ENCODE measurements at regions not wholly inside any gene's neighbourhood (a gene's known extent, or its start where the extent isn't known, plus 50 kb on each side); places are given as distances from the start of the nearest gene placed in this dataset.
"Not testable (repeated sequence)": the region's sequence is repeated elsewhere in the genome, so short reads cannot be mapped to it uniquely, and the experiment has no call there.

- no peak for DNase-seq
Observed at GRCh38 chr7:17396692-17397091, 98.2 kb downstream of the AHR start.

- no peak for DNase-seq
Observed at GRCh38 chr7:17401791-17402627, 103.6 kb downstream of the AHR start.

- no peak for DNase-seq
Observed at GRCh38 chr7:17402628-17403278, 104.3 kb downstream of the AHR start.

- DNase-seq: no peak
Observed at GRCh38 chr7:17404006-17404405, 105.6 kb downstream of the AHR start.

- DNase-seq: peak; percentile 74
Observed at GRCh38 chr7:17405786-17406185, 107.3 kb downstream of the AHR start.

GRCh38 chr7:17406738-17407137 is 108.3 kb downstream of the AHR start:
- no peak for DNase-seq

- no peak for DNase-seq
Observed at GRCh38 chr7:17407229-17407628, 108.8 kb downstream of the AHR start.

GRCh38 chr7:17408245-17408903 is 109.9 kb downstream of the AHR start:
- peak; percentile 56 for DNase-seq

- DNase-seq: peak; percentile 21
Observed at GRCh38 chr7:17408904-17409290, 110.4 kb downstream of the AHR start.

GRCh38 chr7:17411922-17412321 is 113.5 kb downstream of the AHR start:
- no peak for DNase-seq

GRCh38 chr7:17412883-17413282 is 114.4 kb downstream of the AHR start:
- DNase-seq: no peak

- DNase-seq: no peak
Observed at GRCh38 chr7:17415955-17416354, 117.5 kb downstream of the AHR start.

GRCh38 chr7:17420308-17421015 is 122.0 kb downstream of the AHR start:
- not testable (repeated sequence) for DNase-seq

- no peak for DNase-seq
Observed at GRCh38 chr7:17421941-17422340, 123.5 kb downstream of the AHR start.

GRCh38 chr7:17422966-17423365 is 124.5 kb downstream of the AHR start:
- peak; percentile 70 for DNase-seq

GRCh38 chr7:17427924-17428323 is 129.5 kb downstream of the AHR start:
- DNase-seq: no peak

- DNase-seq: no peak
Observed at GRCh38 chr7:17429579-17429978, 131.1 kb downstream of the AHR start.

- DNase-seq: no peak
Observed at GRCh38 chr7:17432793-17433192, 134.3 kb downstream of the AHR start.

- DNase-seq: no peak
Observed at GRCh38 chr7:17434191-17434590, 135.7 kb downstream of the AHR start.

GRCh38 chr7:17434841-17435692 is 136.6 kb downstream of the AHR start:
- no peak for DNase-seq

- no peak for DNase-seq
Observed at GRCh38 chr7:17436126-17436525, 137.7 kb downstream of the AHR start.

GRCh38 chr7:17437586-17437985 is 139.1 kb downstream of the AHR start:
- DNase-seq: no peak

Measured in fibroblast of skin of abdomen (primary cell).